Activated CD4-positive, alpha-beta T cell treated with anti-CD3 and anti-CD28 coated beads, Interleukin-2, Interleukin-4, amounts not matched to agents 100 ng/mL and 50 ng/mL, durations not matched to agents 16 hours and 8 hours (primary cell): ENCODE measurements at regions not wholly inside any gene's neighbourhood (a gene's known extent, or its start where the extent isn't known, plus 50 kb on each side); places are given as distances from the start of the nearest gene placed in this dataset.
"Not testable (repeated sequence)": the region's sequence is repeated elsewhere in the genome, so short reads cannot be mapped to it uniquely, and the experiment has no call there.

Source experiments
- DNase-seq: peaks from one replicate; pipeline ENCODE4 v3.0.0-alpha.2; 2020; ENCODE audit warnings: low spot score

- DNase-seq: no peak
Measured at GRCh38 chr6:27736686-27737085, 175.5 kb downstream of the OR2B2 start.

GRCh38 chr6:27728442-27728841 is 183.8 kb downstream of the OR2B2 start:
- no peak for DNase-seq

GRCh38 chr6:27726619-27727023 is 185.6 kb downstream of the OR2B2 start:
- peak; percentile 70 for DNase-seq

GRCh38 chr6:27720607-27721580 is 191.3 kb downstream of the OR2B2 start:
- DNase-seq: peak; percentile 76

- DNase-seq: peak; percentile 53
Measured at GRCh38 chr6:27719039-27719438, 193.2 kb downstream of the OR2B2 start.

GRCh38 chr6:27706431-27706830 is 205.8 kb downstream of the OR2B2 start:
- no peak for DNase-seq

GRCh38 chr6:27700337-27700736 is 211.9 kb downstream of the OR2B2 start:
- DNase-seq: no peak

GRCh38 chr6:27694547-27694874 is 217.7 kb downstream of the OR2B2 start:
- no peak for DNase-seq

GRCh38 chr6:27693766-27694546 is 218.2 kb downstream of the OR2B2 start:
- DNase-seq: peak; percentile 34

- DNase-seq: not testable (repeated sequence)
Measured at GRCh38 chr6:27692133-27692532, 219.2 kb upstream of the ZNF184 start.

GRCh38 chr6:27688014-27688586 is 215.2 kb upstream of the ZNF184 start:
- DNase-seq: peak; percentile 94

- peak; percentile 92 for DNase-seq
Measured at GRCh38 chr6:27687154-27688013, 214.5 kb upstream of the ZNF184 start.

GRCh38 chr6:27685279-27685678 is 212.4 kb upstream of the ZNF184 start:
- no peak for DNase-seq

- peak; percentile 89 for DNase-seq
Measured at GRCh38 chr6:27684264-27685211, 211.6 kb upstream of the ZNF184 start.

GRCh38 chr6:27679964-27680694 is 207.2 kb upstream of the ZNF184 start:
- DNase-seq: no peak

GRCh38 chr6:27679308-27679963 is 206.5 kb upstream of the ZNF184 start:
- no peak for DNase-seq

- no peak for DNase-seq
Measured at GRCh38 chr6:27678469-27678868, 205.6 kb upstream of the ZNF184 start.

GRCh38 chr6:27674882-27675281 is 202.0 kb upstream of the ZNF184 start:
- DNase-seq: no peak

- DNase-seq: peak; percentile 75
Measured at GRCh38 chr6:27672113-27672799, 199.4 kb upstream of the ZNF184 start.
